ENCODE measurements at regions not wholly inside any gene's neighbourhood (a gene's known extent, or its start where the extent isn't known, plus 50 kb on each side); places are given as distances from the start of the nearest gene placed in this dataset.

DNA sequence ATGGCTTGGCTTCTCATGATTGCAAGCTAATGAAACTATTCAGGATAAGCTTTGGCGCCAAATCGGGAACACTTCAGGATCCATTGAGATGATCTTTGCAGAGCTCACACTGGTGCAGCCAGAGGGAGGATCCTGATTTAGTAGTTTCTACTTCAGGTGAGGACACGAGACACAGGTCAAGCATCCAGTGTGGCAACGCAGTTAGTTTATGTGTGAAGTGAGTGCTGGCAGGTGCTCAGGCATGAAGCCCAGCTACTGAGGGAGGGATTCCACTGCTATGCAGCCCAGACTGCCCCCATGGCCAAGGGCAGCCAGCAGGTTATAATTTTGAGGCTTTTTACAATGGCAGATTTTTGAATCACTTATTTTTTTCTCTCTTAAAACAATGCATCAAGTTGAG lies 113.5 kb upstream of the PCED1B start:
- TF ChIP-seq CBFB (CRISPR knock-in tag; IDR thresholded peaks at IDR 0.05): no peak
- no peak for TF ChIP-seq ZFP36 (IDR thresholded peaks at IDR 0.05; ENCODE audit: low read depth, low read length, partially characterized antibody)
- TF ChIP-seq CBX2 (IDR thresholded peaks at IDR 0.05; ENCODE audit: insufficient read depth, low read length, poor library complexity, severe bottlenecking): no peak
- no peak for TF ChIP-seq ETV1 (tag; conservative IDR thresholded peaks at IDR 0.05; ENCODE audit: low read depth)
- TF ChIP-seq PHB2 (IDR thresholded peaks at IDR 0.05; ENCODE audit: low read depth): no peak

GRCh38 chr12:46970636-46971035 lies 108.8 kb upstream of the PCED1B start:
- POLR2A ChIA-PET: interaction anchor here (0.6 kb wide), 1 partner anchor 213 kb away, joined by 4 read pairs; no protein-coding TSS in a partner anchor
- BruUV-seq (replicated peaks): no TSS peak
- Histone ChIP-seq H4K20me1 (replicated peaks; ENCODE audit: control insufficient read depth, insufficient read depth, low read length) (no peaks in the 10 kb centered on the region), H3K79me2 (ENCODE audit: control insufficient read depth, insufficient read depth, low read length) (no peaks in the 10 kb centered on the region), H3K9ac (ENCODE audit: insufficient read depth in 1 of 2, low read depth in 2 of 2, low read length in 2 of 2) (no peak overlapping the region), H3K4me2 (ENCODE audit: insufficient read depth, low read length) (no peak overlapping the region), H3K27ac (ENCODE audit: extremely low read depth, low read depth, low read length) (no peak overlapping the region), H3K9me3 (replicated peaks; ENCODE audit: control insufficient read depth, insufficient read depth, low read depth, low read length) (no peaks in the 10 kb centered on the region), H3K36me3 (ENCODE audit: control insufficient read depth, insufficient read depth, low read length) (no peaks in the 10 kb centered on the region), H2AFZ (ENCODE audit: low read depth, low read length) (no peak overlapping the region), H3K4me1 (replicated peaks in 1 of 2; ENCODE audit: control insufficient read depth in 2 of 2, insufficient read depth in 2 of 2, low read length in 2 of 2) (no peaks in the 10 kb centered on the region), H3K4me3 (no peak overlapping the region), H3K27me3 (ENCODE audit: control insufficient read depth in 2 of 2, insufficient read depth in 2 of 2, low read length in 2 of 2) (no peaks in the 10 kb centered on the region; a peak in 1 of 5 replicates), H3K9me1 (ENCODE audit: control insufficient read depth, insufficient read depth, low read length) (no peaks in the 10 kb centered on the region)
- DNase-seq (ENCODE audit: extremely low read depth in 1 of 4, low spot score in 3 of 4) (no peak), FAIRE-seq (no peak), ATAC-seq (no peak)
- intact Hi-C loops (cut with micrococcal nuclease): no loop called here
- WGBS (ENCODE audit: insufficient coverage, low coverage, missing lambda C conversion rate): 1% methylated on average over 5 of the region's 5 CpGs
- CTCF ChIA-PET (ENCODE audit: low intra/inter-chr PET ratio): interaction anchor here (0.7 kb wide), 1 partner anchor 11 kb away, joined by 4 read pairs; no protein-coding TSS in a partner anchor
- in situ Hi-C loops (cut with MboI): no loop called here
- TF ChIP-seq NR1H2 (CRISPR knock-in tag; IDR thresholded peaks at IDR 0.05) (no peak), KDM1A (IDR thresholded peaks at IDR 0.05) (no peak), JUN (IDR thresholded peaks at IDR 0.05; ENCODE audit: borderline replicate concordance, low read depth, low read length) (no peak), JUN (CRISPR knock-in tag; IDR thresholded peaks at IDR 0.05; ENCODE audit: borderline replicate concordance) (no peak), PYGO2 (tag; IDR thresholded peaks at IDR 0.05) (no peak), SIX5 (IDR thresholded peaks at IDR 0.05; ENCODE audit: borderline replicate concordance in 1 of 2, insufficient read depth in 1 of 2, low read depth in 1 of 2, low read length in 2 of 2) (no peak), CTBP1 (IDR thresholded peaks at IDR 0.05; ENCODE audit: borderline replicate concordance) (no peak), GTF2F1 (IDR thresholded peaks at IDR 0.05; ENCODE audit: low read depth, low read length) (no peak), DACH1 (IDR thresholded peaks at IDR 0.05; ENCODE audit: partially characterized antibody) (no peak), NBN (IDR thresholded peaks at IDR 0.05; ENCODE audit: low read depth) (no peak), SOX6 (IDR thresholded peaks at IDR 0.05) (no peak), ZNF184 (CRISPR knock-in tag; IDR thresholded peaks at IDR 0.05) (no peak)
- TF ChIP-seq, protein P1, sequence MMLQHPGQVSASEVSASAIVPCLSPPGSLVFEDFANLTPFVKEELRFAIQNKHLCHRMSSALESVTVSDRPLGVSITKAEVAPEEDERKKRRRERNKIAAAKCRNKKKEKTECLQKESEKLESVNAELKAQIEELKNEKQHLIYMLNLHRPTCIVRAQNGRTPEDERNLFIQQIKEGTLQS (IDR thresholded peaks at IDR 0.05): no peak
- TF ChIP-seq, protein P1 (CRISPR knock-in tag; conservative IDR thresholded peaks at IDR 0.05): no peak

More for the DNA sequence above, 113.5 kb upstream of the PCED1B start:
- DNase-seq (ENCODE audit: extremely low read depth in 1 of 4, low spot score in 3 of 4) (no peak), FAIRE-seq (no peak), ATAC-seq (no peak)
- WGBS (ENCODE audit: insufficient coverage, low coverage, missing lambda C conversion rate): 2% methylated on average over 4 of the region's 4 CpGs
- H3K9ac ChIP-seq (ENCODE audit: insufficient read depth in 1 of 2, low read depth in 2 of 2, low read length in 2 of 2): no peak overlapping the region
- no peak overlapping the region for H3K4me3 ChIP-seq
- no peaks in the 10 kb centered on the region for H4K20me1 ChIP-seq (replicated peaks; ENCODE audit: control insufficient read depth, insufficient read depth, low read length)
- H3K9me3 ChIP-seq (replicated peaks; ENCODE audit: control insufficient read depth, insufficient read depth, low read depth, low read length): no peaks in the 10 kb centered on the region
- H3K4me2 ChIP-seq (ENCODE audit: insufficient read depth, low read length): no peak overlapping the region
- no peaks in the 10 kb centered on the region for H3K4me1 ChIP-seq (replicated peaks in 1 of 2; ENCODE audit: control insufficient read depth in 2 of 2, insufficient read depth in 2 of 2, low read length in 2 of 2)
- no peaks in the 10 kb centered on the region for H3K27me3 ChIP-seq (ENCODE audit: control insufficient read depth in 2 of 2, insufficient read depth in 2 of 2, low read length in 2 of 2)
- H3K27ac ChIP-seq (ENCODE audit: extremely low read depth, low read depth, low read length): no peak overlapping the region
- in situ Hi-C loops (cut with MboI) (no loop called here), intact Hi-C loops (cut with micrococcal nuclease) (no loop called here)
- H3K36me3 ChIP-seq (ENCODE audit: control insufficient read depth, insufficient read depth, low read length): no peaks in the 10 kb centered on the region
- H2AFZ ChIP-seq (ENCODE audit: low read depth, low read length): no peak overlapping the region
- H3K79me2 ChIP-seq (ENCODE audit: control insufficient read depth, insufficient read depth, low read length): no peaks in the 10 kb centered on the region
- H3K9me1 ChIP-seq (ENCODE audit: control insufficient read depth, insufficient read depth, low read length): no peaks in the 10 kb centered on the region
- ChIA-PET CTCF (ENCODE audit: low intra/inter-chr PET ratio) (no interaction called here), POLR2A (interaction anchor here (1.2 to 2.1 kb wide), 2 partner anchors 9 to 740 kb away, joined by 4 read pairs; no protein-coding TSS in a partner anchor)
- BruUV-seq (replicated peaks): no TSS peak

All from K562 (cell line).